ENCODE measurements at regions not wholly inside any gene's neighbourhood (a gene's known extent, or its start where the extent isn't known, plus 50 kb on each side); places are given as distances from the start of the nearest gene placed in this dataset.

DNA sequence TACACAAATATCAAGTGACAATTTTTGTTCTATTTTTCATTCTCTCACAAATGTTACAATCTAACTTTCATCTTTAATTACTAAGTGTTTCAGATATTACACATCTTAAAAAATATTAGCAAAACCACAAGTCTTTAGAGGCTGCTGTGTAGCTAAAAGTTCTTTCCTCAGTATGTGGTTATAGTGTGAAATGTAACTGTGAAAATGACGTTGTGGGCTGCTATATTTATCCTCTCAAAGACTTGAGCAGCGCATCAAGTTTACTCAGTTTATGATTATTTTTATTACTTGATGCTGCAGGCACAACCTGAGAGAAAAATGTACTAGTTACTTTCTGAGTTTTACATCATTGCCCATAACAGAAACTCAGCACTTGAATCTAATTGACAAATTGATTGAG lies 2860.6 kb upstream of the PCDH20 start:
- Histone ChIP-seq H3K36me3 (no peaks in the 10 kb centered on the region), H3K4me1 (no peaks in the 10 kb centered on the region), H3K9me3 (no peaks in the 10 kb centered on the region), H3K27me3 (ENCODE audit: low read depth) (no peaks in the 10 kb centered on the region), H3K27ac (no peak overlapping the region), H3K4me3 (no peak overlapping the region)
- TF ChIP-seq, protein P1, sequence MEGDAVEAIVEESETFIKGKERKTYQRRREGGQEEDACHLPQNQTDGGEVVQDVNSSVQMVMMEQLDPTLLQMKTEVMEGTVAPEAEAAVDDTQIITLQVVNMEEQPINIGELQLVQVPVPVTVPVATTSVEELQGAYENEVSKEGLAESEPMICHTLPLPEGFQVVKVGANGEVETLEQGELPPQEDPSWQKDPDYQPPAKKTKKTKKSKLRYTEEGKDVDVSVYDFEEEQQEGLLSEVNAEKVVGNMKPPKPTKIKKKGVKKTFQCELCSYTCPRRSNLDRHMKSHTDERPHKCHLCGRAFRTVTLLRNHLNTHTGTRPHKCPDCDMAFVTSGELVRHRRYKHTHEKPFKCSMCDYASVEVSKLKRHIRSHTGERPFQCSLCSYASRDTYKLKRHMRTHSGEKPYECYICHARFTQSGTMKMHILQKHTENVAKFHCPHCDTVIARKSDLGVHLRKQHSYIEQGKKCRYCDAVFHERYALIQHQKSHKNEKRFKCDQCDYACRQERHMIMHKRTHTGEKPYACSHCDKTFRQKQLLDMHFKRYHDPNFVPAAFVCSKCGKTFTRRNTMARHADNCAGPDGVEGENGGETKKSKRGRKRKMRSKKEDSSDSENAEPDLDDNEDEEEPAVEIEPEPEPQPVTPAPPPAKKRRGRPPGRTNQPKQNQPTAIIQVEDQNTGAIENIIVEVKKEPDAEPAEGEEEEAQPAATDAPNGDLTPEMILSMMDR (IDR thresholded peaks at IDR 0.05): no peak
- intact Hi-C loops (cut with DNase I): no loop called here
- ATAC-seq (no peak), DNase-seq (no peak)

GRCh38 chr13:64274481-64275217 lies 2859.0 kb upstream of the PCDH20 start:
- no peaks in the 10 kb centered on the region for H3K4me1 ChIP-seq
- H3K9me3 ChIP-seq: no peaks in the 10 kb centered on the region
- TF ChIP-seq, protein P1 (IDR thresholded peaks at IDR 0.05): no peak
- no peak overlapping the region for H3K4me3 ChIP-seq
- ATAC-seq: no peak
- intact Hi-C loops (cut with DNase I): no loop called here
- no peak for DNase-seq
- H3K27ac ChIP-seq: no peak overlapping the region
- no peaks in the 10 kb centered on the region for H3K36me3 ChIP-seq
- no peaks in the 10 kb centered on the region for H3K27me3 ChIP-seq (ENCODE audit: low read depth)

DNA sequence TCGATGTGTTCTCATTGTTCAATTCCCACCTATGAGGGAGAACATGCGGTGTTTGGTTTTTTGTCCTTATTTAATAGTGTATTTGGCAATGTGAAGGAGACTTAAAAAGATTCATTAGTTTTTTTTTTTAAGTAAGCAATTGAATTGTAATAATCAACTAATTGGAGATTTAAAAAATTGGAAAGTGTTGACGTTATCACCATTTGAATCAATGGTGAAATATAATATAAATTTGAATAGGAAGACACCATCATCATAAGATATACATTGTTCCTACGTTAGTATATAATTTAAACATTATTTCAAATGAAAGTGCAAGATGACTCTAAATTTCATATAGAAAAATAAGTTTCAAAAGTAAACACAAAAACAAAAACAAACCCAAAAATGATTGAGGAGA lies 2858.1 kb upstream of the PCDH20 start:
- no peak overlapping the region for H3K4me3 ChIP-seq
- ATAC-seq (no peak), DNase-seq (no peak)
- TF ChIP-seq, protein P1 (IDR thresholded peaks at IDR 0.05): no peak
- no peaks in the 10 kb centered on the region for H3K4me1 ChIP-seq
- intact Hi-C loops (cut with DNase I): no loop called here
- H3K9me3 ChIP-seq: no peaks in the 10 kb centered on the region
- H3K27ac ChIP-seq: no peak overlapping the region
- H3K36me3 ChIP-seq: no peaks in the 10 kb centered on the region
- H3K27me3 ChIP-seq (ENCODE audit: low read depth): no peaks in the 10 kb centered on the region

DNA sequence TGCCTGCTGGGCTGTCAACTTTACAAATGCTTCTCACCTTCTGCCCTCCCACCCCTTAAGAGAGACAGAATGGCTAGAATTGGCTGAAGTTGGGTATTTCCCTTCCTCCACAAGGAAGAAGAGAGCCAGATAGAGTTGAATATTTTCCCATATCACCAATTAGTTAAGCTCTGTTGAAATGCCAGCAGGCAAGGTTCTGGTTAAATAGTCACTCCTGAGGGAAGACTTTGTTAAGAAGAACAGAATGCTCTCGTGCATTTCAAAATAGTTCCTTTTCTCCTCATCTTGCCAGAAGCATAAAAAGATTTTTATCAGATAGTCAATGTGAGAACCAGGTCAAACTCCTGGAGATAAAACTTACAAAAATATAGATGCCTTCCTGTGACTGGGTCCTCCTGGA lies 2857.0 kb upstream of the PCDH20 start:
- no peaks in the 10 kb centered on the region for H3K4me1 ChIP-seq
- intact Hi-C loops (cut with DNase I): no loop called here
- H3K27ac ChIP-seq: no peak overlapping the region
- no peaks in the 10 kb centered on the region for H3K36me3 ChIP-seq
- H3K4me3 ChIP-seq: no peak overlapping the region
- ATAC-seq: no peak
- H3K9me3 ChIP-seq: no peaks in the 10 kb centered on the region
- TF ChIP-seq, protein P1 (IDR thresholded peaks at IDR 0.05): no peak
- DNase-seq: no peak
- no peaks in the 10 kb centered on the region for H3K27me3 ChIP-seq (ENCODE audit: low read depth)

- no peak for ATAC-seq
- TF ChIP-seq, protein P1 (IDR thresholded peaks at IDR 0.05): no peak
- Histone ChIP-seq H3K27me3 (ENCODE audit: low read depth) (no peaks in the 10 kb centered on the region), H3K9me3 (no peaks in the 10 kb centered on the region), H3K27ac (no peak overlapping the region), H3K4me1 (no peaks in the 10 kb centered on the region), H3K36me3 (no peaks in the 10 kb centered on the region), H3K4me3 (no peak overlapping the region)
- intact Hi-C loops (cut with DNase I): no loop called here
- no peak for DNase-seq
Observed at GRCh38 chr13:64266024-64266423, 2850.4 kb upstream of the PCDH20 start.

Data from lower lobe of right lung (tissue), 2 donors.